ENCODE measurements at regions not wholly inside any gene's neighbourhood (a gene's known extent, or its start where the extent isn't known, plus 50 kb on each side); places are given as distances from the start of the nearest gene placed in this dataset.

GRCh38 chr6:88263591-88263990 is 97.4 kb upstream of the CNR1 start:
- TF ChIP-seq EZH2phosphoT487 (IDR thresholded peaks at IDR 0.05; ENCODE audit: insufficient read depth, low read depth) (no peak), EZH2 (IDR thresholded peaks at IDR 0.05; ENCODE audit: insufficient read depth, poor library complexity, severe bottlenecking) (no peak)
- Histone ChIP-seq H3K4me3 (no peak overlapping the region), H3K27me3 (replicated peaks; ENCODE audit: insufficient read depth) (no peaks in the 10 kb centered on the region), H4K20me1 (ENCODE audit: insufficient read depth) (no peaks in the 10 kb centered on the region), H3K79me2 (ENCODE audit: insufficient read depth) (no peaks in the 10 kb centered on the region), H3K4me2 (ENCODE audit: unreplicated experiment) (no peak overlapping the region), H3K9me2 (ENCODE audit: insufficient read depth) (no peaks in the 10 kb centered on the region), H2AFZ (no peak overlapping the region), H3K36me3 (ENCODE audit: low read depth) (no peaks in the 10 kb centered on the region), H3F3A (ENCODE audit: insufficient read depth) (no peaks in the 10 kb centered on the region), H3K9me3 (ENCODE audit: low read depth) (no peaks in the 10 kb centered on the region), H3K4me1 (ENCODE audit: insufficient read depth) (no peaks in the 10 kb centered on the region), H3K27ac (no peak overlapping the region), H3K9ac (no peak overlapping the region)
- WGBS, 2 experiments (ENCODE audit: low coverage in 1 of 2, low lambda C conversion rate in 2 of 2, missing lambda C conversion rate in 2 of 2): 16 to 26% methylated on average over 3 of the region's 3 CpGs
- DNase-seq: no peak
- in situ Hi-C loops (cut with MboI): no loop called here

- Histone ChIP-seq H3K79me2 (ENCODE audit: insufficient read depth) (no peaks in the 10 kb centered on the region), H3F3A (ENCODE audit: insufficient read depth) (no peaks in the 10 kb centered on the region), H3K27me3 (replicated peaks; ENCODE audit: insufficient read depth) (no peaks in the 10 kb centered on the region), H3K9me3 (ENCODE audit: low read depth) (no peaks in the 10 kb centered on the region), H3K27ac (no peak overlapping the region), H3K4me1 (ENCODE audit: insufficient read depth) (no peaks in the 10 kb centered on the region), H3K9me2 (ENCODE audit: insufficient read depth) (no peaks in the 10 kb centered on the region), H3K4me2 (ENCODE audit: unreplicated experiment) (no peak overlapping the region), H2AFZ (no peak overlapping the region), H3K36me3 (ENCODE audit: low read depth) (no peaks in the 10 kb centered on the region), H3K9ac (no peak overlapping the region), H4K20me1 (ENCODE audit: insufficient read depth) (no peaks in the 10 kb centered on the region), H3K4me3 (no peak overlapping the region)
- TF ChIP-seq EZH2 (IDR thresholded peaks at IDR 0.05; ENCODE audit: insufficient read depth, poor library complexity, severe bottlenecking): no peak
- TF ChIP-seq EZH2phosphoT487 (IDR thresholded peaks at IDR 0.05; ENCODE audit: insufficient read depth, low read depth): no peak
- no peak for DNase-seq
- WGBS, 2 experiments (ENCODE audit: low coverage in 1 of 2, low lambda C conversion rate in 2 of 2, missing lambda C conversion rate in 2 of 2): 20 to 28% methylated on average over 6 of the region's 6 CpGs
- in situ Hi-C loops (cut with MboI): no loop called here
Measured at GRCh38 chr6:88262332-88262731, 96.2 kb upstream of the CNR1 start.

- H3F3A ChIP-seq (ENCODE audit: insufficient read depth): no peaks in the 10 kb centered on the region
- H3K9ac ChIP-seq: no peak overlapping the region
- in situ Hi-C loops (cut with MboI): no loop called here
- no peak overlapping the region for H3K4me2 ChIP-seq (ENCODE audit: unreplicated experiment)
- no peaks in the 10 kb centered on the region for H3K9me2 ChIP-seq (ENCODE audit: insufficient read depth)
- H2AFZ ChIP-seq: no peak overlapping the region
- H4K20me1 ChIP-seq (ENCODE audit: insufficient read depth): no peaks in the 10 kb centered on the region
- H3K9me3 ChIP-seq (ENCODE audit: low read depth): no peaks in the 10 kb centered on the region
- WGBS, 2 experiments (ENCODE audit: low coverage in 1 of 2, low lambda C conversion rate in 2 of 2, missing lambda C conversion rate in 2 of 2): 40 to 44% methylated on average over 7 of the region's 7 CpGs
- no peak overlapping the region for H3K27ac ChIP-seq
- no peaks in the 10 kb centered on the region for H3K4me1 ChIP-seq (ENCODE audit: insufficient read depth)
- DNase-seq: no peak
- H3K4me3 ChIP-seq: no peak overlapping the region
- TF ChIP-seq EZH2phosphoT487 (IDR thresholded peaks at IDR 0.05; ENCODE audit: insufficient read depth, low read depth) (no peak), EZH2 (IDR thresholded peaks at IDR 0.05; ENCODE audit: insufficient read depth, poor library complexity, severe bottlenecking) (no peak)
- H3K36me3 ChIP-seq (ENCODE audit: low read depth): no peaks in the 10 kb centered on the region
- H3K79me2 ChIP-seq (ENCODE audit: insufficient read depth): no peaks in the 10 kb centered on the region
- H3K27me3 ChIP-seq (replicated peaks; ENCODE audit: insufficient read depth): peaks cover 11% of the 10 kb centered on the region; the same call in 1 of the 2 replicates
Measured at GRCh38 chr6:88251301-88251700, 85.2 kb upstream of the CNR1 start.

- H3K27ac ChIP-seq: no peak overlapping the region
- DNase-seq: no peak
- TF ChIP-seq EZH2 (IDR thresholded peaks at IDR 0.05; ENCODE audit: insufficient read depth, poor library complexity, severe bottlenecking) (no peak), EZH2phosphoT487 (IDR thresholded peaks at IDR 0.05; ENCODE audit: insufficient read depth, low read depth) (no peak)
- H3K4me3 ChIP-seq: no peak overlapping the region
- H4K20me1 ChIP-seq (ENCODE audit: insufficient read depth): no peaks in the 10 kb centered on the region
- no peaks in the 10 kb centered on the region for H3K9me2 ChIP-seq (ENCODE audit: insufficient read depth)
- H3K9me3 ChIP-seq (ENCODE audit: low read depth): no peaks in the 10 kb centered on the region
- no peak overlapping the region for H2AFZ ChIP-seq
- no peaks in the 10 kb centered on the region for H3K4me1 ChIP-seq (ENCODE audit: insufficient read depth)
- 45 to 50% methylated on average over 4 of the region's 4 CpGs for WGBS, 2 experiments (ENCODE audit: low coverage in 1 of 2, low lambda C conversion rate in 2 of 2, missing lambda C conversion rate in 2 of 2)
- peaks cover 11% of the 10 kb centered on the region; the same call in 1 of the 2 replicates for H3K27me3 ChIP-seq (replicated peaks; ENCODE audit: insufficient read depth)
- no peak overlapping the region for H3K9ac ChIP-seq
- H3F3A ChIP-seq (ENCODE audit: insufficient read depth): no peaks in the 10 kb centered on the region
- no peak overlapping the region for H3K4me2 ChIP-seq (ENCODE audit: unreplicated experiment)
- no peaks in the 10 kb centered on the region for H3K79me2 ChIP-seq (ENCODE audit: insufficient read depth)
- in situ Hi-C loops (cut with MboI): no loop called here
- H3K36me3 ChIP-seq (ENCODE audit: low read depth): no peaks in the 10 kb centered on the region
Measured at GRCh38 chr6:88248709-88249321, 82.7 kb upstream of the CNR1 start.
